IMR-90 (cell line): ENCODE measurements at regions not wholly inside any gene's neighbourhood (a gene's known extent, or its start where the extent isn't known, plus 50 kb on each side); places are given as distances from the start of the nearest gene placed in this dataset.

ENCODE experiments used
- ATAC-seq: fragments of 200-7000 bp; cut with Tn5 transposase; 2 replicates; pipeline ENCODE4 v1.9.1; 2020; ENCODE audit warnings: low read depth, mild to moderate bottlenecking, moderate library complexity
- BruUV-seq: library from RNA; stranded (reverse); fragments of 400-500 nt; replicated peaks from 2 replicates; lab custom pipeline; 2021; lab: Mats Ljungman, UMichigan
- CTCF ChIA-PET: fragments of 300-600 bp; formaldehyde crosslinking; extraction: SDS; loops from one replicate; lab custom pipeline; 2021; ENCODE audit warnings: antibody characterized with exemption; lab: Yijun Ruan, JAX
- POLR2A ChIA-PET: fragments of 300-600 bp; sonication (Branson Sonifier 250); formaldehyde crosslinking; loops from one replicate; lab custom pipeline; 2022; ENCODE audit warnings: antibody characterized with exemption; ENCODE audit not compliant: unreplicated experiment; lab: Charles Lee
- DNase-seq: peaks from one replicate; pipeline ENCODE4 v3.0.0; 2013
- H2AFZ ChIP-seq: replicated peaks from 2 replicates; pipeline ENCODE3; 2013; ENCODE audit warnings: low read length, mild to moderate bottlenecking; ENCODE audit not compliant: poor library complexity
- H2AK5ac ChIP-seq: 2 replicates; pipeline ENCODE4 v1.6.1; 2013; ENCODE audit warnings: low read depth, low read length, inconsistent platforms
- H2AK9ac ChIP-seq: replicated peaks from 2 replicates; pipeline ENCODE3; 2013; ENCODE audit warnings: mild to moderate bottlenecking, low read depth, low read length, moderate library complexity; ENCODE audit not compliant: poor library complexity
- H2BK120ac ChIP-seq: 2 replicates; pipeline ENCODE4 v1.6.1; 2013; ENCODE audit warnings: low read depth, low read length, inconsistent platforms
- H2BK15ac ChIP-seq: 3 replicates; pipeline ENCODE4 v1.6.1; 2013; ENCODE audit warnings: low read depth, low read length, inconsistent platforms
- H2BK20ac ChIP-seq: 2 replicates; pipeline ENCODE4 v1.6.1; 2013; ENCODE audit warnings: low read depth, mild to moderate bottlenecking, inconsistent platforms, low read length, moderate library complexity
- H2BK5ac ChIP-seq: 2 replicates; pipeline ENCODE4 v1.6.1; 2013; ENCODE audit warnings: mild to moderate bottlenecking, low read depth, low read length, inconsistent platforms; ENCODE audit not compliant: poor library complexity, severe bottlenecking
- H3K14ac ChIP-seq: replicated peaks from 2 replicates; pipeline ENCODE4 v1.6.1; 2013; ENCODE audit warnings: low read depth, low read length, inconsistent platforms
- H3K18ac ChIP-seq: 2 replicates; pipeline ENCODE4 v1.6.1; 2013; ENCODE audit warnings: low read depth, low read length, control low read depth
- H3K23ac ChIP-seq: 2 replicates; pipeline ENCODE4 v1.6.1; 2013; ENCODE audit warnings: low read depth, low read length, inconsistent platforms
- H3K27ac ChIP-seq: 2 replicates; pipeline ENCODE4 v1.5.1; 2013; ENCODE audit warnings: mild to moderate bottlenecking, control low read depth, low read length; ENCODE audit not compliant: insufficient read depth
- H3K27me3 ChIP-seq: 2 replicates; pipeline ENCODE4 v1.6.1; 2013; ENCODE audit warnings: low read length; ENCODE audit not compliant: control insufficient read depth, insufficient read depth
- H3K36me3 ChIP-seq: 2 replicates; pipeline ENCODE4 v1.6.1; 2013; ENCODE audit warnings: low read length, mixed read lengths; ENCODE audit not compliant: control insufficient read depth, insufficient read depth
- H3K4ac ChIP-seq: 2 replicates; pipeline ENCODE4 v1.6.1; 2013; ENCODE audit warnings: low read depth, low read length, inconsistent platforms
- H3K4me1 ChIP-seq: 2 replicates; pipeline ENCODE4 v1.6.1; 2013; ENCODE audit warnings: low read length, mixed read lengths; ENCODE audit not compliant: control insufficient read depth, insufficient read depth
- H3K4me2 ChIP-seq: 2 replicates; pipeline ENCODE4 v1.6.1; 2013; ENCODE audit warnings: low read depth, mild to moderate bottlenecking, control low read depth, low read length, moderate library complexity
- H3K4me3 ChIP-seq: 2 replicates; pipeline ENCODE4 v1.5.1; 2013; ENCODE audit warnings: low read depth, mild to moderate bottlenecking, control low read depth, low read length, moderate library complexity; ENCODE audit not compliant: insufficient read depth
- H3K56ac ChIP-seq: 2 replicates; pipeline ENCODE4 v1.6.1; 2013; ENCODE audit warnings: low read length, inconsistent platforms; ENCODE audit not compliant: insufficient read depth; ENCODE audit errors: extremely low read depth
- H3K79me1 ChIP-seq, 2 experiments: 2 replicates each; pipeline ENCODE4 v1.6.1; 2013; ENCODE audit warnings: low read length in 2 of 2, inconsistent platforms in 1 of 2, low read depth in 1 of 2
- H3K9ac ChIP-seq: 2 replicates; pipeline ENCODE4 v1.6.1; 2013; ENCODE audit warnings: low read depth, low read length, control low read depth
- H3K9me1 ChIP-seq: 2 replicates; pipeline ENCODE4 v1.6.1; 2013; ENCODE audit warnings: low read length, inconsistent platforms; ENCODE audit not compliant: insufficient read depth
- H3K9me3 ChIP-seq: 2 replicates; pipeline ENCODE4 v1.6.1; 2013; ENCODE audit warnings: low read length; ENCODE audit not compliant: control insufficient read depth, insufficient read depth
- H4K20me1 ChIP-seq: 2 replicates; pipeline ENCODE4 v1.6.1; 2013; ENCODE audit warnings: low read length, inconsistent platforms; ENCODE audit not compliant: insufficient read depth
- H4K5ac ChIP-seq: 2 replicates; pipeline ENCODE4 v1.6.1; 2013; ENCODE audit warnings: mild to moderate bottlenecking, low read depth, low read length, control low read depth
- H4K8ac ChIP-seq, 2 experiments: 2 replicates each; pipeline ENCODE4 v1.6.1; 2013; ENCODE audit warnings: low read depth in 2 of 2, low read length in 2 of 2, control low read depth in 1 of 2, inconsistent platforms in 1 of 2
- H4K91ac ChIP-seq: 2 replicates; pipeline ENCODE4 v1.6.1; 2013; ENCODE audit warnings: low read depth, low read length, inconsistent platforms; ENCODE audit not compliant: insufficient read depth
- BHLHE40 ChIP-seq: fragments of 150-350 bp; IDR thresholded peaks from 2 replicates; pipeline ENCODE4 v1.6.1; 2016; ENCODE audit warnings: mild to moderate bottlenecking, low read depth, low read length
- CEBPB ChIP-seq: IDR thresholded peaks from 2 replicates; pipeline ENCODE4 v1.6.1; 2012; ENCODE audit warnings: low read depth, low read length, improper control_type of control experiment
- CHD1 ChIP-seq: IDR thresholded peaks from 2 replicates; pipeline ENCODE4 v1.6.1; 2012; ENCODE audit warnings: low read depth, low read length, improper control_type of control experiment
- ELK1 ChIP-seq: fragments of 150-350 bp; IDR thresholded peaks from 2 replicates; pipeline ENCODE4 v1.6.1; 2016; ENCODE audit warnings: low read depth, mild to moderate bottlenecking, low read length, moderate library complexity, borderline replicate concordance
- FOS ChIP-seq: fragments of 150-350 bp; IDR thresholded peaks from 2 replicates; pipeline ENCODE4 v1.6.1; 2016; ENCODE audit warnings: low read depth, low read length
- NFE2L2 ChIP-seq: fragments of 150-350 bp; IDR thresholded peaks from 2 replicates; pipeline ENCODE4 v1.6.1; 2016; ENCODE audit warnings: low read depth, mild to moderate bottlenecking, low read length
- POLR2A ChIP-seq: IDR thresholded peaks from 2 replicates; pipeline ENCODE4 v1.6.1; 2012; ENCODE audit warnings: mild to moderate bottlenecking, low read depth, low read length
- RAD21 ChIP-seq: IDR thresholded peaks from 2 replicates; pipeline ENCODE4 v1.6.1; 2012; ENCODE audit warnings: low read length, improper control_type of control experiment
- dilution Hi-C: fragments of 300-500 bp; cut with HindIII; formaldehyde crosslinking; loops from one replicate; pipeline ENCODE4 v1.14.3; 2018; ENCODE audit warnings: low sequenced_read_pairs; ENCODE audit not compliant: unreplicated experiment
- in situ Hi-C: fragments of 300-500 bp; cut with MboI; formaldehyde crosslinking; loops from 3 replicates; pipeline ENCODE4 v1.14.3; 2019; ENCODE audit warnings: low sequenced_read_pairs, inconsistent platforms, mixed read lengths
- intact Hi-C: fragments of 100-400 bp; cut with micrococcal nuclease; formaldehyde crosslinking; loops from 2 replicates; pipeline ENCODE4 v1.10.0; 2022
- TF ChIP-seq, protein P1 (sequence below): conservative IDR thresholded peaks from 2 replicates; pipeline ENCODE4 v1.5.1; 2012; ENCODE audit warnings: mild to moderate bottlenecking, low read depth, low read length, improper control_type of control experiment
- TF ChIP-seq, protein P2 (sequence below): fragments of 150-350 bp; IDR thresholded peaks from 2 replicates; pipeline ENCODE4 v1.6.1; 2017; ENCODE audit warnings: mild to moderate bottlenecking, antibody characterized with exemption, low read length, low read depth

GRCh38 chr9:3586066-3586465 is 60.3 kb upstream of the RFX3 start:
- Histone ChIP-seq H3K23ac (no peak overlapping the region), H3K4me1 (no peaks in the 10 kb centered on the region), H4K20me1 (no peaks in the 10 kb centered on the region), H3K9me3 (no peaks in the 10 kb centered on the region), H2AK5ac (no peak overlapping the region), H3K56ac (no peak overlapping the region), H3K9ac (no peak overlapping the region), H3K36me3 (no peaks in the 10 kb centered on the region), H3K4me2 (no peak overlapping the region), H2BK120ac (no peak overlapping the region), H3K14ac (no peak overlapping the region), H4K91ac (no peak overlapping the region), H3K18ac (no peak overlapping the region), H2BK15ac (no peak overlapping the region), H3K27me3 (no peaks in the 10 kb centered on the region), H2BK5ac (no peak overlapping the region), H4K5ac (no peak overlapping the region), H2AFZ (no peak overlapping the region), H4K8ac (no peak overlapping the region), H3K9me1 (no peaks in the 10 kb centered on the region), H2AK9ac (no peak overlapping the region), H3K4me3 (no peak overlapping the region), H3K79me1 (no peaks in the 10 kb centered on the region), H3K4ac (no peak overlapping the region), H2BK20ac (no peak overlapping the region), H3K27ac (no peak overlapping the region)
- dilution Hi-C loops: no loop called here
- intact Hi-C loops: no loop called here
- POLR2A ChIA-PET: no interaction called here
- CTCF ChIA-PET: no interaction called here
- BruUV-seq: no TSS peak
- DNase-seq: no peak
- in situ Hi-C loops: no loop called here
- TF ChIP-seq CHD1: no peak
- TF ChIP-seq NFE2L2: no peak
- TF ChIP-seq, protein P1, sequence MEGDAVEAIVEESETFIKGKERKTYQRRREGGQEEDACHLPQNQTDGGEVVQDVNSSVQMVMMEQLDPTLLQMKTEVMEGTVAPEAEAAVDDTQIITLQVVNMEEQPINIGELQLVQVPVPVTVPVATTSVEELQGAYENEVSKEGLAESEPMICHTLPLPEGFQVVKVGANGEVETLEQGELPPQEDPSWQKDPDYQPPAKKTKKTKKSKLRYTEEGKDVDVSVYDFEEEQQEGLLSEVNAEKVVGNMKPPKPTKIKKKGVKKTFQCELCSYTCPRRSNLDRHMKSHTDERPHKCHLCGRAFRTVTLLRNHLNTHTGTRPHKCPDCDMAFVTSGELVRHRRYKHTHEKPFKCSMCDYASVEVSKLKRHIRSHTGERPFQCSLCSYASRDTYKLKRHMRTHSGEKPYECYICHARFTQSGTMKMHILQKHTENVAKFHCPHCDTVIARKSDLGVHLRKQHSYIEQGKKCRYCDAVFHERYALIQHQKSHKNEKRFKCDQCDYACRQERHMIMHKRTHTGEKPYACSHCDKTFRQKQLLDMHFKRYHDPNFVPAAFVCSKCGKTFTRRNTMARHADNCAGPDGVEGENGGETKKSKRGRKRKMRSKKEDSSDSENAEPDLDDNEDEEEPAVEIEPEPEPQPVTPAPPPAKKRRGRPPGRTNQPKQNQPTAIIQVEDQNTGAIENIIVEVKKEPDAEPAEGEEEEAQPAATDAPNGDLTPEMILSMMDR: no peak
- TF ChIP-seq, protein P2, sequence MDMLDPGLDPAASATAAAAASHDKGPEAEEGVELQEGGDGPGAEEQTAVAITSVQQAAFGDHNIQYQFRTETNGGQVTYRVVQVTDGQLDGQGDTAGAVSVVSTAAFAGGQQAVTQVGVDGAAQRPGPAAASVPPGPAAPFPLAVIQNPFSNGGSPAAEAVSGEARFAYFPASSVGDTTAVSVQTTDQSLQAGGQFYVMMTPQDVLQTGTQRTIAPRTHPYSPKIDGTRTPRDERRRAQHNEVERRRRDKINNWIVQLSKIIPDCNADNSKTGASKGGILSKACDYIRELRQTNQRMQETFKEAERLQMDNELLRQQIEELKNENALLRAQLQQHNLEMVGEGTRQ: no peak
- no peak for TF ChIP-seq BHLHE40
- TF ChIP-seq POLR2A: no peak
- TF ChIP-seq RAD21: no peak
- no peak for TF ChIP-seq FOS
- no peak for TF ChIP-seq ELK1
- no peak for TF ChIP-seq CEBPB
- no peak for ATAC-seq
